ENCODE measurements at regions not wholly inside any gene's neighbourhood (a gene's known extent, or its start where the extent isn't known, plus 50 kb on each side); places are given as distances from the start of the nearest gene placed in this dataset.

- no peak for TF ChIP-seq CTCF (IDR thresholded peaks at IDR 0.05; ENCODE audit: extremely low read depth in 1 of 2, insufficient read depth in 1 of 2, low read depth in 1 of 2, low read length in 2 of 2)
- no peak for TF ChIP-seq EZH2 (IDR thresholded peaks at IDR 0.05; ENCODE audit: borderline replicate concordance, low read depth, low read length, severe bottlenecking)
- TF ChIP-seq MYC (IDR thresholded peaks at IDR 0.05; ENCODE audit: low read depth, low read length) = no peak
Observed at GRCh38 chr11:30100495-30100894, 83.7 kb upstream of the KCNA4 start.
